ENCODE measurements at regions not wholly inside any gene's neighbourhood (a gene's known extent, or its start where the extent isn't known, plus 50 kb on each side); places are given as distances from the start of the nearest gene placed in this dataset.

DNA sequence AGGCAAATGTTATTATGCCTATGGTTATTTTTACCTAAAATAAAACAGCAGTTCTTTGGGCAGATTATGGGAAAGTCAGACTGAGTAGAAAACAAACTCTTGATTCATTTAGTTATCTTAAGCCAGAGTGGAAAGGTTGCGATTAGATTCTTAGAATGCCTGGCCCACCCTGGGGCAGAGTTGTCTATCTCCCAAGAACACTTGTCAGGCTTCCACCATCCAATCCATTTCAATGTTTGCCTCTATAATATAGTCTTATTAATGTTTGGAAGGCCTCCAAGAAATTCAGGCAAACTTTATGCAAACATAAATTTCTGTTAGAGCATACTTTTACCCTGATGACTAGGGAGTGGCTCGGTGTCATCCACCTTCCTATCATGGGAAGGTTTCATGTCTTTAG is 207.0 kb downstream of the SLITRK6 start:
- no peak for DNase-seq (ENCODE audit: extremely low read depth, low read depth)
- TF ChIP-seq CTCF (IDR thresholded peaks at IDR 0.05; ENCODE audit: low read depth, low read length): no peak

- no peak for TF ChIP-seq CTCF (IDR thresholded peaks at IDR 0.05; ENCODE audit: low read depth, low read length)
- DNase-seq (ENCODE audit: extremely low read depth, low read depth): no peak
Measured at GRCh38 chr13:85590231-85590931, 208.8 kb downstream of the SLITRK6 start.

DNA sequence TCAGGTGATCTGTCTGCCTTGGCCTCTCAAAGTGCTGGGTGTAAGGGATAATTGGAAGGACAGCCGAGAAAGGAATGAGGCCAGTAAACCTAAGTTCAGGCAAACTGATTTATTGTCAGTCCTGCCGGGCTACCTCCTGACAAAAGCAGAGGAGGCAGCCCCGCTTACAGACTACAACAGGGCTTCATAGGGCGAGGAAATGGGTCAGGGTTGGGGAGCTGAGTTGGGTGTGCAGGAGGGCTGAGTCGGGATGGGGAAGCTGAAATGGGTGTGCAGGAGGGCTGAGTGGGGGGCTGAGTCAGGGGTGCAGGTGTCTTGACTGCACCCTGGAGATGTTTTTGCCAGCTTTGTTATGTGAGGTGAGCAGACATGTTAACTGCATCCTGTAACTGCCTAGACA is 210.2 kb downstream of the SLITRK6 start:
- TF ChIP-seq CTCF (IDR thresholded peaks at IDR 0.05; ENCODE audit: low read depth, low read length): no peak

DNA sequence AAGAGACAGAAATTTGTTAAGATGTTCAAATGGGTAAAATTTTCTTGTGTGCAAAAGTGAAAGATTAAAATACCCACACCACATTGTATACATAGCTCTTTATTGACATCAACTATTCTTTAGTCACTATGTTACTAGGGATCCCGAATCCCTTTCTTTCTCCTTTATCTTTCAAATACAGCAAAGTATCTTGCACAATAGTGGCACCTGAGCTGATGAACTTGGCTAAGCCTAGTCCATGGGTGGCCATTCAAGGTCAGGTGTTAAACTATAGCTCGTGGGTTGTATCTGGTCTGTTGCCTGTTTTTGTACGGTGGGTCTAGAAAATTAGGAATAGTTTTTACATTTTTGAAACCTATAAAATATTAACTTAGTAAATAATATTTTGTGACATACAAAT is 210.9 kb downstream of the SLITRK6 start:
- no peak for TF ChIP-seq CTCF (IDR thresholded peaks at IDR 0.05; ENCODE audit: low read depth, low read length)
- DNase-seq (ENCODE audit: extremely low read depth, low read depth): no peak

More for the DNA sequence above, 210.2 kb downstream of the SLITRK6 start:
- DNase-seq (ENCODE audit: extremely low read depth, low read depth): no peak

DNA sequence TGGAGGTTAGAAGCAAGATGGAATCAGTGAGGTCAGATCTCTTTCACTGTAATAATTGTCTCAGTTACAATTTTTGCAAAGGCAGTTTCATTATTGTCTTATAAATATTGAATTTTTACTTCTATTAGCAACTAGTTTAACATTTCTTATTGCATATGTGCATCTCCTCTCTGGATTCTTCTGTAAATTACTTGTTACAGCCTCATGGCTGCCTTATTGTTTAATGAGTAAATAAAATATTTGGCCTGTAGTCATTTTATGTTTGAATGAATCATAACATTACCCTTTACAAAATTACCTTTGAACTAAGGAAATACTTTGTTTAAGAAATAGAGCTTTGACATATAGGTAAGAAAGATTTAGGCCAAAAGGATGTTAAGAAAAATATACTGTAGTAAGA is 212.4 kb downstream of the SLITRK6 start:
- no peak for TF ChIP-seq CTCF (IDR thresholded peaks at IDR 0.05; ENCODE audit: low read depth, low read length)
- DNase-seq (ENCODE audit: extremely low read depth, low read depth): no peak

GRCh38 chr13:85586422-85586831 is 212.8 kb downstream of the SLITRK6 start:
- no peak for TF ChIP-seq CTCF (IDR thresholded peaks at IDR 0.05; ENCODE audit: low read depth, low read length)
- DNase-seq (ENCODE audit: extremely low read depth, low read depth): no peak

- no peak for DNase-seq (ENCODE audit: extremely low read depth, low read depth)
- TF ChIP-seq CTCF (IDR thresholded peaks at IDR 0.05; ENCODE audit: low read depth, low read length): no peak
Measured at GRCh38 chr13:85582890-85583289, 216.3 kb downstream of the SLITRK6 start.

All from AG09319 (cell line).